ENCODE measurements at regions not wholly inside any gene's neighbourhood (a gene's known extent, or its start where the extent isn't known, plus 50 kb on each side); places are given as distances from the start of the nearest gene placed in this dataset.
"Not testable (repeated sequence)": the region's sequence is repeated elsewhere in the genome, so short reads cannot be mapped to it uniquely, and the experiment has no call there.

GRCh38 chr16:35152067-35152627, 1692.7 kb downstream of the TP53TG3F start:
- Histone ChIP-seq H3K27ac (ENCODE audit: low read length) (no peak overlapping the region), H4K20me1 (ENCODE audit: insufficient read depth, low read length) (no peaks in the 10 kb centered on the region), H3K4me2 (ENCODE audit: low read length) (no peak overlapping the region), H3K9me3 (ENCODE audit: insufficient read depth, low read length) (no peaks in the 10 kb centered on the region), H3K27me3 (ENCODE audit: low read depth, low read length) (no peaks in the 10 kb centered on the region), H3K9ac (ENCODE audit: low read length) (no peak overlapping the region), H3K4me3 (ENCODE audit: low read length) (no peak overlapping the region), H3K36me3 (replicated peaks; ENCODE audit: low read depth, low read length) (no peaks in the 10 kb centered on the region), H3K4me1 (ENCODE audit: low read length) (no peaks in the 10 kb centered on the region), H3K79me2 (ENCODE audit: low read length) (no peaks in the 10 kb centered on the region), H2AFZ (ENCODE audit: low read depth, low read length) (no peak overlapping the region)
- TF ChIP-seq EZH2phosphoT487 (IDR thresholded peaks at IDR 0.05; ENCODE audit: low read depth) (no peak), CTCF (IDR thresholded peaks at IDR 0.05; ENCODE audit: low read depth, low read length) (no peak)

- no peaks in the 10 kb centered on the region for H3K36me3 ChIP-seq (replicated peaks; ENCODE audit: low read depth, low read length)
- no peak overlapping the region for H3K4me3 ChIP-seq (ENCODE audit: low read length)
- H3K27ac ChIP-seq (ENCODE audit: low read length), result no peak overlapping the region
- no peak overlapping the region for H2AFZ ChIP-seq (ENCODE audit: low read depth, low read length)
- H3K9me3 ChIP-seq (ENCODE audit: insufficient read depth, low read length), result no peaks in the 10 kb centered on the region
- H3K27me3 ChIP-seq (ENCODE audit: low read depth, low read length), result no peaks in the 10 kb centered on the region
- no peaks in the 10 kb centered on the region for H3K4me1 ChIP-seq (ENCODE audit: low read length)
- H3K4me2 ChIP-seq (ENCODE audit: low read length), result no peak overlapping the region
- no peaks in the 10 kb centered on the region for H4K20me1 ChIP-seq (ENCODE audit: insufficient read depth, low read length)
- TF ChIP-seq EZH2phosphoT487 (IDR thresholded peaks at IDR 0.05; ENCODE audit: low read depth), result no peak
- TF ChIP-seq CTCF (IDR thresholded peaks at IDR 0.05; ENCODE audit: low read depth, low read length), result no peak
- H3K79me2 ChIP-seq (ENCODE audit: low read length), result no peaks in the 10 kb centered on the region
- H3K9ac ChIP-seq (ENCODE audit: low read length), result no peak overlapping the region
Observed at GRCh38 chr16:35154627-35155026, 1695.2 kb downstream of the TP53TG3F start.

- H3K4me1 ChIP-seq (ENCODE audit: low read length); H3K4me3 ChIP-seq (ENCODE audit: low read length); H4K20me1 ChIP-seq (ENCODE audit: insufficient read depth, low read length); H3K79me2 ChIP-seq (ENCODE audit: low read length); H3K27me3 ChIP-seq (ENCODE audit: low read depth, low read length); H3K36me3 ChIP-seq (replicated peaks; ENCODE audit: low read depth, low read length); H3K9ac ChIP-seq (ENCODE audit: low read length); H3K4me2 ChIP-seq (ENCODE audit: low read length); H3K27ac ChIP-seq (ENCODE audit: low read length); H2AFZ ChIP-seq (ENCODE audit: low read depth, low read length); H3K9me3 ChIP-seq (ENCODE audit: insufficient read depth, low read length): not testable (repeated sequence)
Observed at GRCh38 chr16:35157549-35157948, 1698.1 kb downstream of the TP53TG3F start.

GRCh38 chr16:35169324-35169723, 1709.9 kb downstream of the TP53TG3F start:
- H3K4me3 ChIP-seq (ENCODE audit: low read length); H3K9me3 ChIP-seq (ENCODE audit: insufficient read depth, low read length); H3K79me2 ChIP-seq (ENCODE audit: low read length); H3K36me3 ChIP-seq (replicated peaks; ENCODE audit: low read depth, low read length); H3K27ac ChIP-seq (ENCODE audit: low read length); H3K9ac ChIP-seq (ENCODE audit: low read length); H2AFZ ChIP-seq (ENCODE audit: low read depth, low read length); H3K4me1 ChIP-seq (ENCODE audit: low read length); H3K4me2 ChIP-seq (ENCODE audit: low read length); H3K27me3 ChIP-seq (ENCODE audit: low read depth, low read length); H4K20me1 ChIP-seq (ENCODE audit: insufficient read depth, low read length): not testable (repeated sequence)

- not testable (repeated sequence) for H3K4me2 ChIP-seq (ENCODE audit: low read length); H4K20me1 ChIP-seq (ENCODE audit: insufficient read depth, low read length); H3K27me3 ChIP-seq (ENCODE audit: low read depth, low read length); H3K4me1 ChIP-seq (ENCODE audit: low read length); H3K27ac ChIP-seq (ENCODE audit: low read length); H3K79me2 ChIP-seq (ENCODE audit: low read length); H3K36me3 ChIP-seq (replicated peaks; ENCODE audit: low read depth, low read length); H3K4me3 ChIP-seq (ENCODE audit: low read length); H3K9ac ChIP-seq (ENCODE audit: low read length); H2AFZ ChIP-seq (ENCODE audit: low read depth, low read length); H3K9me3 ChIP-seq (ENCODE audit: insufficient read depth, low read length)
Observed at GRCh38 chr16:35170061-35170460, 1710.6 kb downstream of the TP53TG3F start.

Data from OCI-LY3 (cell line).